ENCODE measurements at regions not wholly inside any gene's neighbourhood (a gene's known extent, or its start where the extent isn't known, plus 50 kb on each side); places are given as distances from the start of the nearest gene placed in this dataset.

GRCh38 chr10:100693821-100694220 lies 51.6 kb upstream of the PAX2 start:
- H3K9ac ChIP-seq (ENCODE audit: low read depth, low read length), result no peak overlapping the region
- H3K27me3 ChIP-seq (ENCODE audit: control insufficient read depth, insufficient read depth, low read length), result peaks cover 28% of the 10 kb centered on the region
- no peaks in the 10 kb centered on the region for H3K4me1 ChIP-seq (ENCODE audit: control insufficient read depth, insufficient read depth, low read length)
- H3K4me3 ChIP-seq (ENCODE audit: low read depth, low read length), result no peak overlapping the region
- H3K9me3 ChIP-seq (ENCODE audit: control insufficient read depth, insufficient read depth, low read length), result no peaks in the 10 kb centered on the region
- no peaks in the 10 kb centered on the region for H3K36me3 ChIP-seq (ENCODE audit: control insufficient read depth, insufficient read depth, low read length)
